ENCODE measurements at regions not wholly inside any gene's neighbourhood (a gene's known extent, or its start where the extent isn't known, plus 50 kb on each side); places are given as distances from the start of the nearest gene placed in this dataset.

DNA sequence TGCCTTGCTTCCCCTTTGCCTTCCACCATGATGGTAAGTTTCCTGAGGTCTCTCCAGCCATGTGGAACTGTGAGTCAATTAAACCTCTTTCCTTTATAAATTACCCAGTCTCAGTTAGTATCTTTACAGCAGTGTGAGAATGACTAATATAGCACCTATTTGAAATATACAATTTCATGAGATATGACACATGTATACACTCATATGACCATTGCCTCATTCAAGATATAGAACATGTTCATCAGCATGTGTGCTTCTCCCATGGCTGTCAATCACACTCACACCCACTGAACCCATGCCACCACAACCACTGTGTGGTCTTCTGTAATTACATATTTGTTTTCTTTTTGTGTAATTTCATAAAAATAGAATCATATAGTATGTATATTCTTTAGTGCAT lies 599.5 kb upstream of the EPHA6 start:
- H3K27ac ChIP-seq (ENCODE audit: low read length) = no peak overlapping the region
- H2AFZ ChIP-seq (ENCODE audit: low read length) = no peak overlapping the region
- no peaks in the 10 kb centered on the region for H3K9me2 ChIP-seq (replicated peaks; ENCODE audit: insufficient read depth, low read length)
- H3K4me2 ChIP-seq (ENCODE audit: low read depth, low read length) = no peak overlapping the region
- TF ChIP-seq EZH2phosphoT487 (IDR thresholded peaks at IDR 0.05; ENCODE audit: low read length) = no peak
- TF ChIP-seq, protein P1, sequence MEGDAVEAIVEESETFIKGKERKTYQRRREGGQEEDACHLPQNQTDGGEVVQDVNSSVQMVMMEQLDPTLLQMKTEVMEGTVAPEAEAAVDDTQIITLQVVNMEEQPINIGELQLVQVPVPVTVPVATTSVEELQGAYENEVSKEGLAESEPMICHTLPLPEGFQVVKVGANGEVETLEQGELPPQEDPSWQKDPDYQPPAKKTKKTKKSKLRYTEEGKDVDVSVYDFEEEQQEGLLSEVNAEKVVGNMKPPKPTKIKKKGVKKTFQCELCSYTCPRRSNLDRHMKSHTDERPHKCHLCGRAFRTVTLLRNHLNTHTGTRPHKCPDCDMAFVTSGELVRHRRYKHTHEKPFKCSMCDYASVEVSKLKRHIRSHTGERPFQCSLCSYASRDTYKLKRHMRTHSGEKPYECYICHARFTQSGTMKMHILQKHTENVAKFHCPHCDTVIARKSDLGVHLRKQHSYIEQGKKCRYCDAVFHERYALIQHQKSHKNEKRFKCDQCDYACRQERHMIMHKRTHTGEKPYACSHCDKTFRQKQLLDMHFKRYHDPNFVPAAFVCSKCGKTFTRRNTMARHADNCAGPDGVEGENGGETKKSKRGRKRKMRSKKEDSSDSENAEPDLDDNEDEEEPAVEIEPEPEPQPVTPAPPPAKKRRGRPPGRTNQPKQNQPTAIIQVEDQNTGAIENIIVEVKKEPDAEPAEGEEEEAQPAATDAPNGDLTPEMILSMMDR (IDR thresholded peaks at IDR 0.05; ENCODE audit: low read length) = no peak
- no peaks in the 10 kb centered on the region for H3K4me1 ChIP-seq (ENCODE audit: low read length)
- DNase-seq = no peak
- no peaks in the 10 kb centered on the region for H4K20me1 ChIP-seq (ENCODE audit: insufficient read depth, low read length)
- no peaks in the 10 kb centered on the region for H3K27me3 ChIP-seq (replicated peaks; ENCODE audit: insufficient read depth, low read length)
- H3F3A ChIP-seq (ENCODE audit: insufficient read depth, low read length) = no peaks in the 10 kb centered on the region
- no peak overlapping the region for H3K9ac ChIP-seq (ENCODE audit: low read length)
- no peak overlapping the region for H3K4me3 ChIP-seq (ENCODE audit: low read length)
- no peaks in the 10 kb centered on the region for H3K36me3 ChIP-seq (replicated peaks; ENCODE audit: insufficient read depth, low read length)
- no peaks in the 10 kb centered on the region for H3K79me2 ChIP-seq (ENCODE audit: low read length)
- H3K9me3 ChIP-seq (replicated peaks; ENCODE audit: insufficient read depth, low read length) = no peaks in the 10 kb centered on the region

DNA sequence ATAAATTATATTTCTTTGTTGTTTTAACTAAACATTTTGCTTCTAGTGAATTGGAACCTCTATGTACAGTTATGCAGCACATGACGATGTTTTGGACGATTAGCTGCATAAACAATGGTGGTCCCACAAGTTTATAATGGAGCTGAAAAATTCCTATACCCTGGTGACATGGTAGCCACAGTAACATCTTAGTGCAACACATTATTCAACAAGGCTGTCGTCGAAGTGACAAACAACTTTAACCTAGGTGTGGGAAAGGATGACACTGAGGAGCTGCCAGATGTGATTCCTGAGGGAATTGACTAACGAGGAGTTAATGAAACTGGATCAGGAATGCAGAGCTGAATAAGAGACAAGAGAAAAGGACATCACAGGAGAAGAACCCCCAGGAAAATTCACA lies 588.9 kb upstream of the EPHA6 start:
- no peaks in the 10 kb centered on the region for H3K27me3 ChIP-seq (replicated peaks; ENCODE audit: insufficient read depth, low read length)
- no peaks in the 10 kb centered on the region for H3F3A ChIP-seq (ENCODE audit: insufficient read depth, low read length)
- H3K27ac ChIP-seq (ENCODE audit: low read length) = no peak overlapping the region
- TF ChIP-seq, protein P1 (IDR thresholded peaks at IDR 0.05; ENCODE audit: low read length) = no peak
- TF ChIP-seq EZH2 (optimal IDR thresholded peaks at IDR 0.05; ENCODE audit: low read depth, low read length) (no peak), EZH2phosphoT487 (IDR thresholded peaks at IDR 0.05; ENCODE audit: low read length) (no peak)
- no peaks in the 10 kb centered on the region for H3K9me2 ChIP-seq (replicated peaks; ENCODE audit: insufficient read depth, low read length)
- H4K20me1 ChIP-seq (ENCODE audit: insufficient read depth, low read length) = no peaks in the 10 kb centered on the region
- no peak overlapping the region for H2AFZ ChIP-seq (ENCODE audit: low read length)
- no peaks in the 10 kb centered on the region for H3K36me3 ChIP-seq (replicated peaks; ENCODE audit: insufficient read depth, low read length)
- no peak overlapping the region for H3K4me2 ChIP-seq (ENCODE audit: low read depth, low read length)
- no peaks in the 10 kb centered on the region for H3K4me1 ChIP-seq (ENCODE audit: low read length)
- H3K9me3 ChIP-seq (replicated peaks; ENCODE audit: insufficient read depth, low read length) = no peaks in the 10 kb centered on the region
- H3K79me2 ChIP-seq (ENCODE audit: low read length) = no peaks in the 10 kb centered on the region
- DNase-seq = no peak
- H3K9ac ChIP-seq (ENCODE audit: low read length) = no peak overlapping the region
- no peak overlapping the region for H3K4me3 ChIP-seq (ENCODE audit: low read length)

DNA sequence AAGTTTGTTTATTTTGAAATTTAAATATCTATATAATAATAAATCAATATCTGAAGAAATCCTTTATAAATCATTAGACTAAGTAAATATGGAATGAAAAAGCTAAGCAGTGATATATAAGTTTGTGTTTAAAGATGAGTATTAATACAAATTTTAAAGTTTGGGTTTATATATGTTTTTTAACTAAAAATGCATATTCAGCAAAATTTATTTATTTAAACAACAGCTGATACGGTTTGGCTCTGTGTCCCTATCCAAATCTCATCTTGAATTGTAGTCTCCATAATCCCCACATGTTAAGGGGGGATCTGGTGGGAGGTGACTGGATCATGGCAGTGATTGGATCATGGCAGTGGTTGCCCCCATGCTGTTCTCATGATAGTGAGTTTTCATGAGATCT lies 580.7 kb upstream of the EPHA6 start:
- Histone ChIP-seq H3K27ac (ENCODE audit: low read length) (no peak overlapping the region), H3F3A (ENCODE audit: insufficient read depth, low read length) (no peaks in the 10 kb centered on the region), H3K4me1 (ENCODE audit: low read length) (no peaks in the 10 kb centered on the region), H3K4me3 (ENCODE audit: low read length) (no peak overlapping the region), H3K9me3 (replicated peaks; ENCODE audit: insufficient read depth, low read length) (no peaks in the 10 kb centered on the region), H3K9me2 (replicated peaks; ENCODE audit: insufficient read depth, low read length) (no peaks in the 10 kb centered on the region), H4K20me1 (ENCODE audit: insufficient read depth, low read length) (no peaks in the 10 kb centered on the region), H3K36me3 (replicated peaks; ENCODE audit: insufficient read depth, low read length) (no peaks in the 10 kb centered on the region), H3K4me2 (ENCODE audit: low read depth, low read length) (no peak overlapping the region), H2AFZ (ENCODE audit: low read length) (no peak overlapping the region), H3K27me3 (replicated peaks; ENCODE audit: insufficient read depth, low read length) (no peaks in the 10 kb centered on the region), H3K79me2 (ENCODE audit: low read length) (no peaks in the 10 kb centered on the region), H3K9ac (ENCODE audit: low read length) (no peak overlapping the region)
- no peak for TF ChIP-seq EZH2phosphoT487 (IDR thresholded peaks at IDR 0.05; ENCODE audit: low read length)
- no peak for TF ChIP-seq EZH2 (optimal IDR thresholded peaks at IDR 0.05; ENCODE audit: low read depth, low read length)
- TF ChIP-seq, protein P1 (IDR thresholded peaks at IDR 0.05; ENCODE audit: low read length) = no peak
- no peak for DNase-seq

Data from MM.1S (cell line).